ENCODE measurements at regions not wholly inside any gene's neighbourhood (a gene's known extent, or its start where the extent isn't known, plus 50 kb on each side); places are given as distances from the start of the nearest gene placed in this dataset.

DNA sequence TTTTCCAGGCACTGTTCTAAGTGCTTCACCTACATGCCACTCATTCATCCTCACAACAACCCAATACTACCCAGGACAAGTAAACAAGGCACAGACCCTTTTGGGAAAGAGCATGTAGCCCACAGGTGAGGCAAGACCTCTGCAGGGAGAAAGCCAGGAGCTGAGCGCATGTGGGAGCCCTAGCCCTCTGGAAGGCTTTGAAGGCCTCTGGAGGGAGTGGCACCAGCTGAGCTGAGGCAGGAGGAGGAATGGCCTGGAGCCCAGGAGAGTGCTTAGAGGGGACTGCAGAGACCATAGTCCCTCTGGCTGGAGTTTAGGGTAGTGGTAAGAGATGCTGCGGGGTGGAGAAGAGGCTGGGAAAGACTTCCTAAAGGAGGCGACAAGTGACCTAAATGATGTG, 516.5 kb downstream of the FUT8 start:
- no peaks in the 10 kb centered on the region for H3K9me3 Mint-ChIP-seq
- DNase-seq (ENCODE audit: extremely low spot score, unreplicated experiment) = no peak
- no peak overlapping the region for H3K27ac Mint-ChIP-seq
- H3K27me3 Mint-ChIP-seq = peaks cover 28% of the 10 kb centered on the region
- no peak overlapping the region for H3K4me3 Mint-ChIP-seq
- peaks cover 15% of the 10 kb centered on the region for H3K4me1 Mint-ChIP-seq (ENCODE audit: unreplicated experiment)
- TF ChIP-seq, protein P1, sequence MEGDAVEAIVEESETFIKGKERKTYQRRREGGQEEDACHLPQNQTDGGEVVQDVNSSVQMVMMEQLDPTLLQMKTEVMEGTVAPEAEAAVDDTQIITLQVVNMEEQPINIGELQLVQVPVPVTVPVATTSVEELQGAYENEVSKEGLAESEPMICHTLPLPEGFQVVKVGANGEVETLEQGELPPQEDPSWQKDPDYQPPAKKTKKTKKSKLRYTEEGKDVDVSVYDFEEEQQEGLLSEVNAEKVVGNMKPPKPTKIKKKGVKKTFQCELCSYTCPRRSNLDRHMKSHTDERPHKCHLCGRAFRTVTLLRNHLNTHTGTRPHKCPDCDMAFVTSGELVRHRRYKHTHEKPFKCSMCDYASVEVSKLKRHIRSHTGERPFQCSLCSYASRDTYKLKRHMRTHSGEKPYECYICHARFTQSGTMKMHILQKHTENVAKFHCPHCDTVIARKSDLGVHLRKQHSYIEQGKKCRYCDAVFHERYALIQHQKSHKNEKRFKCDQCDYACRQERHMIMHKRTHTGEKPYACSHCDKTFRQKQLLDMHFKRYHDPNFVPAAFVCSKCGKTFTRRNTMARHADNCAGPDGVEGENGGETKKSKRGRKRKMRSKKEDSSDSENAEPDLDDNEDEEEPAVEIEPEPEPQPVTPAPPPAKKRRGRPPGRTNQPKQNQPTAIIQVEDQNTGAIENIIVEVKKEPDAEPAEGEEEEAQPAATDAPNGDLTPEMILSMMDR (conservative IDR thresholded peaks at IDR 0.05) = no peak
- no peaks in the 10 kb centered on the region for H3K36me3 Mint-ChIP-seq

GRCh38 chr14:65933400-65934069, 521.0 kb downstream of the FUT8 start:
- no peak for DNase-seq (ENCODE audit: extremely low spot score, unreplicated experiment)
- Mint-ChIP-seq H3K27me3 (peaks cover 8% of the 10 kb centered on the region), H3K27ac (no peak overlapping the region), H3K36me3 (no peaks in the 10 kb centered on the region), H3K9me3 (no peaks in the 10 kb centered on the region), H3K4me3 (no peak overlapping the region), H3K4me1 (ENCODE audit: unreplicated experiment) (peaks cover 5% of the 10 kb centered on the region)
- TF ChIP-seq, protein P1 (conservative IDR thresholded peaks at IDR 0.05) = no peak

DNA sequence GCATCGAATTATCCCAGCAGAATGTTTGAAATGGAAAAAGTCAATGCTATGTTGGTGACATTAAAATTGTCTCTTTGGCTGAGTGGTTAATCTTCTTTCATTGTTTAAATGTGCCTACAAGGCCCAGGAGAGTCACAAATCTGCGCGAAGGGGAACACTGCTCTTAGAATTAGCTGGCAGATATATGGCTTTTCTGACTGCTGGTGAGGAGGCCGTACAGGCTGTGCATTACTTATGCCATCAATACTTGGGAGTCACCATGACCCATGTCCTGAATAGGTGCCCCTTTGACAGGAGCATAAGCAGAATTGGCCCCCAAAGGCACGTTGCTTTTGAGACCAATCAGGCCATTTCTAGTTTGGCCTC, 521.5 kb downstream of the FUT8 start:
- Mint-ChIP-seq H3K4me3 (no peak overlapping the region), H3K27ac (no peak overlapping the region), H3K4me1 (ENCODE audit: unreplicated experiment) (peaks cover 5% of the 10 kb centered on the region), H3K9me3 (no peaks in the 10 kb centered on the region), H3K27me3 (peaks cover 4% of the 10 kb centered on the region), H3K36me3 (no peaks in the 10 kb centered on the region)
- TF ChIP-seq, protein P1 (conservative IDR thresholded peaks at IDR 0.05) = no peak
- no peak for DNase-seq (ENCODE audit: extremely low spot score, unreplicated experiment)

DNA sequence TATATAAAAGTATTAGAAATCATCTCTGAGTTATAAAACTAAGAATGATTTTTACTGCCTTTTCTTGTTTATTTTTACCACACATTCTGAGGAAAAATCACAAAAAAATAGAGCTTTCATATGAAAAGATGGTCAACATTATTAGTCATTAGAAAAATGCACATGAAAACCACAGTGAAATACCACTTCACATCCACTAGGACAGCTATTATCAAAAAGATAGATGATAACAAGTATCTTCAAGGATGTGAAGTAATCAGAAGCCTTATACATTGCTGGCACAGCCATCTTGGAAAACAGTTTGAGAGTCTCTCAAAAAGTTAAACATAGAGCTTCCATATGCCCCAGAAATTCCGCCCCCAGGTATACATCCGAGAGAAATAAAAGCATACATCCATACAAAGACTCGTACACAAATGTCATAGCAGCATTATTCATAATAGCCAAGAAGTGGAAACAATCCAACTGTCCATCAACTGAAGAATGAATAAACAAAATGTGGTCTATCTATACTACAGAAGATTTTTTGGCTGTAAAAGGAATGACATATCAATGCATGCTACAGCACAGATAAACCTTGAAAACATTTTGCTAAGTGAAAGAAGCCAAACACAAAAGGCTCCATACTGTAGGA, 523.9 kb downstream of the FUT8 start:
- no peak overlapping the region for H3K4me3 Mint-ChIP-seq
- H3K4me1 Mint-ChIP-seq (ENCODE audit: unreplicated experiment) = peaks cover 5% of the 10 kb centered on the region
- H3K9me3 Mint-ChIP-seq = no peaks in the 10 kb centered on the region
- no peak for DNase-seq (ENCODE audit: extremely low spot score, unreplicated experiment)
- no peak overlapping the region for H3K27ac Mint-ChIP-seq
- TF ChIP-seq, protein P1 (conservative IDR thresholded peaks at IDR 0.05) = peak; percentile 53
- H3K36me3 Mint-ChIP-seq = no peaks in the 10 kb centered on the region
- no peaks in the 10 kb centered on the region for H3K27me3 Mint-ChIP-seq

- no peak overlapping the region for H3K27ac Mint-ChIP-seq
- H3K4me3 Mint-ChIP-seq = no peak overlapping the region
- H3K36me3 Mint-ChIP-seq = no peaks in the 10 kb centered on the region
- no peak for DNase-seq (ENCODE audit: extremely low spot score, unreplicated experiment)
- H3K9me3 Mint-ChIP-seq = no peaks in the 10 kb centered on the region
- H3K27me3 Mint-ChIP-seq = no peaks in the 10 kb centered on the region
- H3K4me1 Mint-ChIP-seq (ENCODE audit: unreplicated experiment) = peaks cover 5% of the 10 kb centered on the region
- TF ChIP-seq, protein P1 (conservative IDR thresholded peaks at IDR 0.05) = no peak
Observed at GRCh38 chr14:65937079-65937959, 524.8 kb downstream of the FUT8 start.
